ENCODE measurements at regions not wholly inside any gene's neighbourhood (a gene's known extent, or its start where the extent isn't known, plus 50 kb on each side); places are given as distances from the start of the nearest gene placed in this dataset.

- no peak for TF ChIP-seq CTCF (optimal IDR thresholded peaks at IDR 0.05 in 1 of 3, IDR thresholded peaks at IDR 0.05 in 1 of 3, conservative IDR thresholded peaks at IDR 0.05 in 1 of 3; ENCODE audit: extremely low read depth in 1 of 3, insufficient read depth in 2 of 3, low read length in 3 of 3)
- TF ChIP-seq EZH2 (IDR thresholded peaks at IDR 0.05; ENCODE audit: low read length): no peak
Observed at GRCh38 chr13:22486490-22486889, 694.3 kb upstream of the SGCG start.

Data from keratinocyte (primary cell).